Peyer's patch (tissue), 4 donors: ENCODE measurements at regions not wholly inside any gene's neighbourhood (a gene's known extent, or its start where the extent isn't known, plus 50 kb on each side); places are given as distances from the start of the nearest gene placed in this dataset.

Experiments
- POLR2A ChIP-seq, 2 donors: fragments of 450-650 bp; IDR thresholded peaks; one replicate each; pipeline ENCODE4 v1.5.1; 2017; ENCODE audit warnings: antibody characterized with exemption in 2 of 2, mild to moderate bottlenecking in 2 of 2, moderate library complexity in 2 of 2
- TF ChIP-seq, protein P1 (sequence below), 6 experiments: fragments of 450-650 bp in 4 of 6; fragments of 200-600 bp in 2 of 6; sonication (generic) in 1 of 6; IDR thresholded peaks; one replicate each; pipeline ENCODE4 v1.5.1; 2017 to 2019; ENCODE audit warnings: antibody characterized with exemption in 6 of 6, mild to moderate bottlenecking in 3 of 6, moderate library complexity in 1 of 6

DNA sequence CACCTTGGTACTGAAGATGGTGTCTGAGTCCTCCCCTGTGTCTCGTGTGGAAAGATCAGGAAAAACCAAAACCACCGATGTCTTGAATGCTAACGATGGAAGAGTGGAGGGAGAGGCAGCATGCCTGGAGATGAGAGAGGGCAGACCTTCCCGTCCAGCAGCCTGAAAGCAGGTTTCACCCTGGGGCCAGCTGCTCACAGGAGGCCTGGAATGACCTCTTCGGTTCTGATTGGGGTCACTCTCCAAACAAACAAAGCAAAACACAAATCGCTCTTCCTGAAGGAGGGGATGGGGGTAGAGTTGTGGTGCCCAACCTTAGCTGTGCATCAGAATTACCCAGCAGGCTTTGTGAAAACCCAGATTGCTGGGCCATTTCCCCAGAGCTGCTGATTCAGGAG is 142.3 kb upstream of the SOX1 start:
- TF ChIP-seq POLR2A (IDR thresholded peaks at IDR 0.05) = no peak
- TF ChIP-seq, protein P1, sequence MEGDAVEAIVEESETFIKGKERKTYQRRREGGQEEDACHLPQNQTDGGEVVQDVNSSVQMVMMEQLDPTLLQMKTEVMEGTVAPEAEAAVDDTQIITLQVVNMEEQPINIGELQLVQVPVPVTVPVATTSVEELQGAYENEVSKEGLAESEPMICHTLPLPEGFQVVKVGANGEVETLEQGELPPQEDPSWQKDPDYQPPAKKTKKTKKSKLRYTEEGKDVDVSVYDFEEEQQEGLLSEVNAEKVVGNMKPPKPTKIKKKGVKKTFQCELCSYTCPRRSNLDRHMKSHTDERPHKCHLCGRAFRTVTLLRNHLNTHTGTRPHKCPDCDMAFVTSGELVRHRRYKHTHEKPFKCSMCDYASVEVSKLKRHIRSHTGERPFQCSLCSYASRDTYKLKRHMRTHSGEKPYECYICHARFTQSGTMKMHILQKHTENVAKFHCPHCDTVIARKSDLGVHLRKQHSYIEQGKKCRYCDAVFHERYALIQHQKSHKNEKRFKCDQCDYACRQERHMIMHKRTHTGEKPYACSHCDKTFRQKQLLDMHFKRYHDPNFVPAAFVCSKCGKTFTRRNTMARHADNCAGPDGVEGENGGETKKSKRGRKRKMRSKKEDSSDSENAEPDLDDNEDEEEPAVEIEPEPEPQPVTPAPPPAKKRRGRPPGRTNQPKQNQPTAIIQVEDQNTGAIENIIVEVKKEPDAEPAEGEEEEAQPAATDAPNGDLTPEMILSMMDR (IDR thresholded peaks at IDR 0.05) = no peak
